ENCODE measurements at regions not wholly inside any gene's neighbourhood (a gene's known extent, or its start where the extent isn't known, plus 50 kb on each side); places are given as distances from the start of the nearest gene placed in this dataset.

DNA sequence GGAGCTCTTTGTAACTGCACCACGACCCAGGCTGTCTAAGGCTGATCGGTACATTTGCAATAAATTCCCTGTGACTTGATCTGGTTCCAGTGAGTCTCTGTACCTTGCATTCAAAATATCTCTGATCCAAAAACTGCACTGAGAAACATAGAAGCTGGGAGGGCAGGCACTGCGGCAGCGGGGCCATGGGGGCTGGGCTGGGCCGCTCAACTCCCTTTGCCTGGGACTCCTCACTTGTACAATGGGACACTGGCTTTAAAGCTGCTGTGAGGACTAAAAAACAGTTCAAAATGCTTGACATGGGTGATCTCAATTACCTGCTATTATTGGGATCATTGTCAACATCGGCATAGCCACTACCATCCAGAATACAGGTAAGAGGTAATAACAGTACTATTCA, 644.0 kb downstream of the AJAP1 start:
- DNase-seq: no peak

DNA sequence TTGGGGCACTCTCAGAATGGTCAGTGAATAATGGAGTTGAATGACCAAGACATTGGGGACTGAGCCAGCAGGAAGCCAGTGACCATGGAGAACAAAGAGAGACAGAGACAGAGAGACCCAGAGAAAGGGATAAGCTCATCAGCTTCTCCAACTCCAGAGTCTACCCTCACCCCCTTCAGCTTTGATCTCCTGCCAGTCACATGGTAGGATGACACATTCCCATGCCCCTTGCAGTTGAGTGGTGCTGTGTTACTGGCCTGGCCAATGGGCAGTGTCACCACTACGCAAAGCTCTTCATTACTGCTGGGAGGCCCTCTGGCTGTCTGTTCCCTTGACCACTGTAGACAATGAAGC, 643.5 kb downstream of the AJAP1 start:
- DNase-seq: no peak

DNA sequence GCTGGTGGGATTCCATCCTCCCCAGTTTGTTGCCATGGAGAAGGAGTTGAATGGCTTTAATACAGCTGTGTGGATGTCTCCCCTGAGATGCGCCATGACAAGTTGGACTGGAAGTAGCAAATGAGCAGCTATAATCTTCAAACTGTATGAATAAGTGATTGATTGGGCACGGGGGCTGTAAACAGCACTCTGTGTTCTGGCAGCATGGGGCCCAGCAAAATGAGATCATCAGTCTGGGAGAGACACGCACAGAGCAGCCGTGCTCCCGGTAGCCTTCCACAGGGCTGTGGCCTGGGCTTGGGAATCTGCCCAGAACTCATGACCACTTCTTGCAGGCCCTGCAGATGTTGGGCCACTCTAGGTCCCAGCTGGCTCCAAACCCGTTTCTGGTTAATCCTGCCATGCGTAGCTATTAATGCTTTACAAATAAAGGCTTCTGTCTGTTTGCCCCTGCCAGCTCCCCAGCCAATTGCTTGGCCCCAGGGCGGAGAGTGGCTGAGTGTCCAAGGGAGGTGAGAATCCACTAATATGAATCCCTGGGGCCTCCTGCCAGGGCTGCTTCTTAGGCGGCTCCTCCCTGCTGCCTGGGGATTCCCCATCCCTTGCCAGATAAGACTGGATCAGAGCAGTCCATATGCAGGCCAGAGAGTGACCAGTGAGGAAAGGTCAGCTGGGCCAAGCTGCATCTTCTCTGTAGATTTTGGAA, 642.9 kb downstream of the AJAP1 start:
- DNase-seq: no peak

DNA sequence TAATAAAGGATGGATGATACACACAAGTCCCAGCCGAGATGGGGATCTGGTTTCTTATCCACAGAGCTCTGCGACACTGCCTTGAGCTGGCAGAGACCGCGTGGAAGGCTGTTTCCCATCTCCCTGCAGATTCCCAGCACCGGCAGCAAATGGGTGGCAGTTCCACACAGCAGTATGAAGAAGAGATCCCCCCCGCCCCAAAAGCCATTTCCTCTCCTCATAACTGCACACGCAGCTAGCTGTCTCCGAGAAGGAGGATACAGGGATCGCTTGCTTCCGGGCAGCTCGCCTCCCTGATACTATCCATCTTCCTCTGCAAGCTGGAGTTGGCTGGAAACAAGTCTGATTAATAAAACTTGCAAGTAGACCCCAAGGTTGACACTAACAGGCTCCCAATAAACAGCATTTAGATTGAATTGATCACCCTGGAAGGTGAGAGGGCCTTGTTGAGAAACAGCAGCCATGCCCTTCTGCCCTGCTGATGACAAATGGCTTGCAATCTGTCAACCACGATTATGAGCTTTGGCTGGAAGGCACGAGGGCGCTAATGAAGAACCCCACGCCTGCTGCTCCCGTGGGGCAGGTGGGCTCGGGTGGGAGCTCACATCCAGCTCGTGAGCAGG, 642.3 kb downstream of the AJAP1 start:
- DNase-seq: no peak

DNA sequence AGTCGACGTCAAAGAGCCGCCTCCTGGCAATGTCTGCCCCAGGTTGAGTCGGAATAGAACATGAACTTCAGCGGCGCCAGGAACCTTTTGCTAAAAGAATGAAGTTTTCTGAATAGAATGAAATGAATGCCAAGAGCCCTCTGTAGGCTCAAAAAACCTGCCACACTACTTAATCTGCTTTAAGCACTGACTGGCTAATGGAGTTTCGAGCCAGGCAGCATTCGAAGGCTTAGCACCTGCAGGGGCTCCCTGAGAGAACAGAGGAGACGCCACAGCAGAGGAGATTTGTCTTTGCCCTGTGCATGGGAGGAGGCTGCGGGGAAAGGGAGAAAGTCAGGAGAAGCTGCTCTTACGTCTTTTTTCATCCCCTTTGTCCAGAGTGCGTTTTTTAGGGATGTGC, 641.7 kb downstream of the AJAP1 start:
- no peak for DNase-seq

DNA sequence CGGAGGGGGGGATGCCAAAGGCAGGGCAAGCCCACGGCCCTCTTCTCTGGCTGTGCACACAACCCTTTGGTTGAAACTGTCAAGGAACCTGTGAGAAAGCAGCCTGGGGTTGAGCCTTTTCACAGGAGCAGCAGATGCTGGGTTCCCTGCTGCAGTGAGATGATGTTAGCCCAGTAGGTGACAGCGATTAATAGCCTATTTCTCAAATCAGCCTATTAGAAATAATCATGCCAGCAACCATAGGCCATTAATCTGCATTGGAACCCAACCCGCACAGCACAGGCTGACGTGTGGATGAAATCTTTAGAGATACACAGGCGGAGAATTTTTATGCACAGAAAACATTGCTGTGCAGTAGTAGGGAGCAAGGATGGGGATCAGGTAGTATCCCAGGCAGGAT, 637.5 kb downstream of the AJAP1 start:
- no peak for DNase-seq

DNA sequence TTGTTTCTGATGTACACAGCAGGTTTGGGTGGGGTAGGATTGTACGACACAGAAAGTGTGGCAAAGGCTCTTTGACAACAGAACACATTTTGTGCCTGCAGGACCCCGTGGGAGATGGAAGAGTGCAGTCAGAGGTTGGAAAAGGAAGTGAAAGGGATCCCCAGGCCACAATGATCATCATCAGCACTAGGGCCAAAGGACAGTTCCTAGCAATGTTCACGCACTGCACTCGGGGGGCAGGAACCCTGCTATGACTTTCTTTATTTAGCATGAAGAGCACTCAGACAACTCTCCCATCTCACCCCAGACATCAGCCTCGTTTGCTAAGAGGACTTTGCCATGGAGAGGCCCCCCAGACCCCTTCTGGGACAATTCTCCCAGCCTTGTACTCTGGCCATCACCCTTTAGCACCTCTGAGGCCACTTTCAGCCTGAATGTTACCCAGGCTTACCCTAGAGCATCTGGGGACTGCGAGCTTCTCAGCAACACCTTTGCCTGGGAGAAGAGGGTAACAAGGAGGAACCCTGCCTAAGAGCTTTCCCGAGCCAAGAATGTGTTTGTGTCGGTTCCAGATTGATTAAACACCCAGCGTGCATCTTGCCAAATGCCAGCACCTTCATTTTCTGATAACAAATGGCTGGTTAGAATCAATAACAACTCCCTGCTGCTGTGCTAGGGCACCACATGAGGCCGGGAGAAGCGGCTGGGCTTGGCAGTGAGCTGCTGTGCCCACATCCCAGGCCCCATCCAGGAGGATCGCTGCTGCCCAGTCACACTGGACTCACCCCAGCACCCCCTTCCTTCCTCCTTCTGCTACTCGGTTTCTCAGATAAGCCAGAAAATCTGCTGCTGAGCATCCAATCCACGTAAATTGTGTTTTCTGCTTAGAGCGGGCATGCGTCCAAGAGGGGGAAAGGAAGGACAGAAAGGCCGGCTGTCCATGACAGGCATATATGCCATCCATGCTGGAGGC, 633.1 kb downstream of the AJAP1 start:
- DNase-seq: no peak

DNA sequence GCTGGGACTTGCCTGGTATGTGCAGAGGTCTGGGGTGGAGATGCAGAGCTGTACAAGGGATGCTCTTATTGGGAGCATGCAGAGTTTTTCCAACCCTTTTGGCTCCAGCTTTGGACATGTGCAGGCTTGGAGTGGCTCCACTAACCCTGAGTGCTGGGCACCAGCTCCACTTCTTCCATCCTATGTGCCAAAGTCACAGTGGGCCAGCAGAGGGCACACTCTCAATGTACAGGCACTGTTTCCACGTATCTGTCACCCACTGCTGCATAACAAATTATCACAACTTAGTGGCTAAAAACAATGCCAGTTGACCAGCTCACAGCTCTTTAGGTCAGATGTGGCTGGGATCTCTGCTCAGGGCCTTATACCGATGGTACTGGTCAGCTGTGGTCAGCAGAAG, 631.8 kb downstream of the AJAP1 start:
- DNase-seq: no peak

DNA sequence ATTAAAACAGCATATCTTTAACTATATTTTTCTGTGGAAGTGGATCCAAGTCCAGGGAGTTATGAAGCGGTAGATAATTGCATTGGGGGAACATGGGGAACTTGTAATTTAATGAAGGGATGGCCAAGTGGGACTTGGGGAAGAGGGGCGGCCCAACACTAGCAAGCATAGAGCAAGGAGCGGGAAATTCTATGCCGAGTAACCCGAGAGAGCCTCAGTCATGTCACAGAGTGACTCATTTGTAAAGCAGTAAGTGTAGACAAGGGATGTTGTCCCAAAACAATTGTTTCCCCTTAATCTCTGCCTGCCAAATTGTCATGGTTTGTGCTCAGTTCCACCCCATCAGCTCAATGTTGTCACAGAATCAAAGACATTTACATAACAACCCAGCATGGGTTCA, 620.1 kb downstream of the AJAP1 start:
- DNase-seq: no peak

DNA sequence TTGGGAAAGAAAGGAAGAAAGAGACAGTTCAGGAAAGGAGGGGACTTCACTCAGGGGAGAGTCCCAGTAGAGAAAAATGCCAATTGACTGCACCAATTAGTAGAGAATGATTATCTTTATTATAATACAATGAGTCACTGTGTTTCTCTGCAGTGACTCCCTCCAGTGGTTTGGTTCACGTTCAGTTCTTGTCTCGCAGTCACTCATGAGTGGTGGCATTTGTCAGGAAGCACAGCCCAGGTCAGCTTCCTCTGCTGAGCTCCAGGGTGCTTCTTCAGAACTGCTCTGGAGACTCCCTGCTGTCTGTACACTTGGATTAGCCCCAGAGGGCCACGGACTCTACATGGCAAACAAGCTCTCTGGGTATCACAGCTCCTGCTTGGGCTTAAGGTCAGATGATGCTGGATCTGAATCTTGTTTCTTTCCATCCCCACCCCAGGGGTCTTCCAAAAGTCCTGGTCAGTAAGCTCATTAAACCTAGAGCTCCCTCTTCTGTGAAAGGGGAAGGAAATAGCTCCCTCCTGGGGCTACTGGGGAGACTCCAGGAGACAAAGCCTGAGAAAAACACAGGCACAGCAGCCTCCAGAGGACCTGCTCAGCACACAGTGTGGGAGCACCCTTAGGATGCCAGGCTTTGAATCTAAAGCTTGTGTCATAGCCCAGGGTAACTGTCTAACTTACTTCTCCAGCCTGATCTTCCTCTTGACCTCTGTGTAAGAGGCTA, 619.0 kb downstream of the AJAP1 start:
- no peak for DNase-seq

DNA sequence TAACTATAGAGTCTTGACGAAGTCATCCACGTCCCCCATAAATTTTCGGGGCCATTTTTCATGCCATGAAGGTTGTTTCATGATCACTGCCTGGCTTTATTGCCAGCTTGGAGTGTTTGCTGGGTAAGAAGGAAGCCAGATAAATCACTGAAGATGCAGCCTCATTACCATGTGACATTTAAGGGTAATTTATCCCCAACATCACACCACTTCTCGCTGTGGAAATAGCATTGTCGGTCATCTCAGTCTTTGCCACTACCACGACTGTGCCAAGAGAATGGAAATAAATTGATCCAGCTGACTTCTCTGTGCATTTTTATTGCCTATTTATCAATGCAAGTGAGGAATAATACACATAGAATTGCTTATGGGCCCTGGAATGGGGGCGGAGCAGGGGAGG, 617.9 kb downstream of the AJAP1 start:
- DNase-seq: no peak

DNA sequence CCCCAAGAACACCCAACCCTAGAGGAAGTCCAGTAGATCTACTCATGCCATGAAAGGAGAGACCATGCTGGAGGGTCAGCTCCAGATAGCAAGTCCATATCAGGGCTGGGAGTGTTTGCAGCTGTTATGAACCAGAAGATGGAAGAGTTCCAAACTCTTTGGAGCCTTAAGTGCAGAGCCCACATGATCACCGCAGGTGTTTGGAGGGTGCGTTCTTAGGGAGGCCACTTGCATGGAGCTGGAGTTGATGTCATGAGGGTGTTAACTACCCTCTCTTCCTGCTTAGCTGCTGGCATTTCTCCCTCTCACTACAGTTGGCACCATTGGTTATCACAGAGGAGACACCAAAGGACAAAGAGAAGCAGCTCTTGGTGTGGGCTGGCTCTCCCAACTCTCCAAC, 616.9 kb downstream of the AJAP1 start:
- DNase-seq: no peak

DNA sequence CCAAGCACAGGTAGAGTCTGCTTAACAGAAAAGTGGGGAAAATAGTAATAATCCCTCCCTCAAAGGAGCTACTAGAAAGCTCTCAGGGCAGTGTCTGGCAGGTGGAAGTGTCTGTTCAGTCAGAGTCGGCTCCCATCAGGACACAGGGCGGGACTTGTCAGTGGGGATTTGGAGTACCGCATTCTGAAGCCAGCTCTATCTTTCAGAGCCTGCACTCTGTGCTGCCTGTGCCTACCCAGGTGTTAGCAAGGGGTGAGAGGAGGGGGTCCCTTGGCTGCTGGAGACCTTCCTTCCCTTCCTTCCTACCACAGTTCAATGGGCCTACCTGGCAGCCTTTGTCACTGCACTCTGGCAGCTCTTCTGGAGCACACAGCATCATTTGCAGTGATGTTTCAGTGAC, 615.5 kb downstream of the AJAP1 start:
- no peak for DNase-seq

DNA sequence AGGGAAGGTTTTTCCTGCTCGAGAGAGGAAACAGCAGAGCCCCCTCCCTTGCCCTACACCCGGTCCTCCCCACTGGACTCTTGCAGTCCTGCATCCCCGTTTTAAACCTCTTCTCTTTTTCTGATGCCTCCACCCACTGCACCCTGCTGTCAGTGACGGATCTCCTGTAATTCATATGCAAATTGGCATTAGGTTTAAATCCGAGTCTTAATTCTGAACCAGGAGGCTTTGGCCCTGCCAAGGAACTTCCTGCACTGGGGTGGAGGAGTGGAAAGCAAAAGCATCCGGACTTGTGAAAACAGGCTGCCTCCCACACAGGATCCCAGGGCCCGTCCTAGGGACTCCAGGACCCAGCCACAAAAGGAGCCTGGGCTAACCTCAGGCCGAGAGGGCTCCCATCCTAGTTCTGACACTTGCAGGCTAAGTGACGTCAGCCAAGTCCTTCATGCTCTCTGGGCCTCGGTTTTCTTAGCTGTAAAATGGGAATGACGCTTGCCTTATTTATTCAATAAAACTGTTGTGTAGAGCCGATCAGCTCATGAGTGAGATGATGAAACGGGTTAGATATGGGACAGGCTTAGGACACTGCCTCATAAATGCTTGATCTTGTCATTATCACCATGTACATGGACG, 613.3 kb downstream of the AJAP1 start:
- no peak for DNase-seq

DNA sequence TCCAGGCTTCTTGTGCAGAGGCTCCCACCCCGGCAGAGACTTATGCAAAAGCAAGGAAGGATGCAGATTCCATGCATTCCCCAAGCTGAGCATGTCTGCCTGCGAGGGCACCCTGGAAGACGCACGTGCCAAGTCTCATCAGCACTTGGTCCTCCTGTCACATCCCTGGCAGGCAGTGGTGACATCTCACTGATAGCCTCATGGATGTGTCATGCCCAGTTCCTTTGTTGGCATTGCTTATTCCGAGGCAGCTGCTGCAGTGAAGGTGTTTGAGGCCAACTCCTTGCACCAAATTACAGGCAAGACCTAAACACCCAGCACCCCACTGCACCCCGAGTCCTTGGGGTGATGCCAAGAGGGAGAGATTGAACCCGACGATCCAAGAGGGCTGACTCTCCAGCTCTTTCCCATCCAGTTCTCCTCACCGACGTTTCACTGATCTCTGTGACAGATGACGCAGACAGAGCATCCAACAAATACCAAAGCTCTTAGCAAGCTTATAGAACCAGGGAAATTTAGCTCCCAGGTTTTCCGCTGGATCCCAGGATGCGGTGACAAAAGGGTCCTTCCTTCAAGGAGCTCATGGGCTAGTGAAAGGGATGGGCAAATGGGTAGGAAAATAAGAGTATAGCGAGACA, 611.1 kb downstream of the AJAP1 start:
- DNase-seq: no peak

DNA sequence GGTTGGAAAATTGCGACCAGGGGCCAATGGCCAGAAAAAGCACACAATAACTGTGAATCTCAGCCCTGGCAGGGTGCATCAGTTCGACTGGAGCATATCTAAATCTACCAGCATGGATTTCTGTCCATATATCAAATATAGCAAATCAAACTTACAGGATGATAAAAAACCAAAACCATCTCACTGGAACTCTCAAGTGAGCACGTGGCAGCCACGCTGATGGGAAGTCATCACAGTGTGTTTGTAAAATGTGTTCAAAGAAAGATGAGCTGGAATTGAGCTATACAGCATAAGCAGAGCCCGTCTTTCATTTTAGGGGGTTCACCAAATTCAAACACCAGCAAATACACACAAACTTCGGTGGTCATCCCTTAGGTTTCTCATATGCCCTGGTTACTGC, 610.1 kb downstream of the AJAP1 start:
- DNase-seq: no peak

DNA sequence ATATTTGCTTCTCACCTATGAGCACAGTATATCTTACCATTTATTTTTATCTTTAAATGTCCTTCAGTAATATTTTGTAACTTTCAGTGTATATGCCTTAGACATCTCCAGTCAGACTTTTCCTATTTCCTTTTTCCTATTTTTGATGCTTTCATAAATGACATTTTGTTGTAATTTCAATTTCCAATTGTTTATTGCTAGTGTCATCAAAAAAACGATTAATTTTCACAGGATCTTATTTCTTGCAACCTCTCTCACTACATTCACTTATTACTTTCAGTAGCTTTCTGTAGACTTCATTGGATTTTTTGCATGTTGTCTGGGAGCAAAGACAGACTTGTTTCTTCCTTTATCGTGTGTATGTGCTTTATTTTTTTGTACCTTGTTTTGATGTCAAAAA, 602.4 kb downstream of the AJAP1 start:
- DNase-seq: no peak

DNA sequence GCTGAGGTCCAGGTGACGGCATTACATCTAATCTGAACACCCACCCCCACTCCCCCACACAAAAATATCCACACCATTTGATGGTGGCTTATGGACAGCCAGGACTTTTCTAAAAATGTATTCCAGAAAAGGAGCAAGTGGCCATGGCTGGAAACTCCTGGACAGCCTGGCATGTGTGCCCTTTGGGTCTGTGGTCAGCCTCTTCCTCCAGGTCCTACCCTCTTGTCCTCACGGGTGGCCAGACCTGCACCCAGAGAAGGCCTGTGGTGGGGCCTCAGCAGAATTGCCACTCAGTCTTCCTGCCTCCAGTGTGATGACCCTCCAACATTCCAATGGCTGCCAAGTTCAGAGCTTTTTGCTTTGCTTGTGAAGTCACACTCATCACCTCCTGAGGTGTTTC, 600.6 kb downstream of the AJAP1 start:
- DNase-seq: no peak

DNA sequence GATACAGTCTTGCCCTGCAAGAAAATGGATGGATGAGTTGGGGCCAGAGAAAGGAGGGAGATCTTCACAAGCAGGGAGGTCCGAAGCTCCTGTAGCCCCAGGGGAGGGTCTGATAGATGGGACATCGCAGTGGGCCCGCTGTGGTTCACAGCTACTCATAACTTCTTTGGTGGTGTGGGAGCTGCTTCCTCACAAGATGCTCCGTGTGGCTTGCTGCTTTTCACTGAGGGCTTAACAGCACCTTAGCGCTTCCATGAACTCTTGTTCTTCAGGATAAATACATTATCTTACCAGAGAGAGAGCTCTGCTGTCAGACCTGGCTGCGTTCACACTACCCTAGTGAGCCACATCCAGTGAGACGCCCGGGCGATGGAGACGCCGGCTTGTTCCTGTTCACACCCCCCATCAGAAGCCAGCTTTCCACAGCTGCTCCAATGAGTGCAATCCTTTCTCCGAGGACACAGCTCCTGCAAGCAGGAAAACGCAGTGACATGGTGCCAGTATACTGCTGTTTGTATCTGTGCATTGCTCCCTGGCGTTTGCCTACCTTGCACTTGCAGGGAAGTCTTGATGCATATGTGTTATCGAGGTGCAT, 599.8 kb downstream of the AJAP1 start:
- no peak for DNase-seq

DNA sequence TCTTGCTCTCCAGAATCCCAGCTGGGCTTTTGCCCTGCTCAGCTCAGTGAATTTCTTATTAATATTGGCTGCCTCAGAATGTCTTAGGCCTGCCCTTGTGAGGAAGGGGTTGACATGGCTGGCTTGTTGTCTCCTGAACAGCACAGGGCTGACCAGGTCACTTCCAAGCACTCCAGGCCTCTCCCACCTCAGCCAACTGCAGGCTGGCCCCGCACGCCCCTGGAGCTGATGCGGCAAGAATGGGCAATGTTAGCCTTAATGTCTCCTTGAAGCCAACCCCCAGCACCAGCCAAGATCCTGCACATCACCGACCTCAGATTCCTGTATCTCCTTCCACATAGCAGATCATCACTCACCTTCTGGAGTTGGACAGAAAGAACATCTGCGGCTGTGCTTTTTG, 598.6 kb downstream of the AJAP1 start:
- DNase-seq: no peak

DNA sequence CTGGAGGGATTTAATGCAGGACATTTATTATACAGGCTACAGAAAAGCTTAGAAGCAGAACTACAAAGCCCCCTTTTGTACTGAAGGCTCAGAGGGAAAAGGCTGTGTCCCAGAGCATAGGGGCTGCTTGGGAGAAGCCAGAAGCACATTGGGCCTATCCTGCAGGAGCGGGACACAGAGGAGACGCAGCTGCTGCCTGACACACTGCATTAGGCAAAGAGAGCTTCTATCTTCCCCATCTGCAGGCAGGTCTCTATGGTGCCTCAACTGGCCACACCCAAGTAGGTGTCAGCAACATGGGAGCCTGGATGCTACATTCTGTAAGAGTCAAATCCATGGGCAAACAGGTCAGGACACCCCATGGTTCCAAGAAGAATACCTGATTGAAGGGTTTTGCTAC, 595.9 kb downstream of the AJAP1 start:
- DNase-seq: no peak

DNA sequence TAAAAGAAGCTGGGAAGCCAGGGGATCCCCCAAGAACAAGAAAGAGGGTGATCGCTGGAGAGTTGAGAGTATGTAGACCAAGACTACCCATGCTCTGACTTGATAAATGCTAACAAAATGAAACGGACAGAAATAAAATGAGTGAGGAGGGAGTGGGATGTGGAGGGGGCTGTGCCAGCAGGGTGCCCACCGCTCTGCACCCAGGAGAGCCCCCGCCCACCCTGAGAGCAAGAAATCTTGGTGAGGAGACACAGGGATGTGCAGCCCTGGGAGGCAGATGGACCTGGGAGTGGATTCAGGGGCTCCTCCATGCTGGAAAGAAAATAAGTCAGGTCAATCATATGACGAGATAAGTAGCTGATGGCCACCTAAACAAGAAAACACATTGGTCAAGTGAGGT, 590.9 kb downstream of the AJAP1 start:
- DNase-seq: no peak

Measured in NK-92 treated with Interleukin-12 subunit alpha and Interleukin-12 subunit beta, amount 100 ng/mL, for 24 hours (cell line).